ACHN (cell line): ENCODE measurements at regions not wholly inside any gene's neighbourhood (a gene's known extent, or its start where the extent isn't known, plus 50 kb on each side); places are given as distances from the start of the nearest gene placed in this dataset.

Source experiments
- DNase-seq: peaks from one replicate; pipeline ENCODE4 v3.0.0-alpha.2; 2015
- in situ Hi-C: cut with HindIII; loops from 2 replicates; pipeline ENCODE4 v1.10.0; 2017; ENCODE audit warnings: low sequenced_read_pairs, low pct_ligation_motif_present, low pct_unique_long_range_greater_than_20kb

DNA sequence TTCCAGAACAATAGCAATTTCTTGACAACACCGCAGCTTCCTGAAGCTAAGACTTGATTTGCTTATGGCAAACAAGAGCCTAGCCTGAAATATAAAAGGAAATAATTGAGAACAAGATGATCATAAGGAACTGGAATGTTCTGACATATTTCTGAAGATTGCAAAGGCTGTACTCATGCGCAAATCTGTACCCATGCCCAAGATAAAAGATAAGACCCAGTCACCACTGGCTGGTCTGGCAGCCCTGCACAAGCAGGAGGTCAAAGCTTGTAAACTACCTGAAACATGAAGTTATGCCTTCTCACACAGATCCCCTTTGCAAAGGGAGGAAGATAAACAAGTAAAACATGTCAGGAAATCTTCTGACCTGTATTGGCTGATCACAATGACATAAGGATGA lies 160.8 kb upstream of the GYPC start:
- in situ Hi-C loops = no loop called here
- DNase-seq = no peak

DNA sequence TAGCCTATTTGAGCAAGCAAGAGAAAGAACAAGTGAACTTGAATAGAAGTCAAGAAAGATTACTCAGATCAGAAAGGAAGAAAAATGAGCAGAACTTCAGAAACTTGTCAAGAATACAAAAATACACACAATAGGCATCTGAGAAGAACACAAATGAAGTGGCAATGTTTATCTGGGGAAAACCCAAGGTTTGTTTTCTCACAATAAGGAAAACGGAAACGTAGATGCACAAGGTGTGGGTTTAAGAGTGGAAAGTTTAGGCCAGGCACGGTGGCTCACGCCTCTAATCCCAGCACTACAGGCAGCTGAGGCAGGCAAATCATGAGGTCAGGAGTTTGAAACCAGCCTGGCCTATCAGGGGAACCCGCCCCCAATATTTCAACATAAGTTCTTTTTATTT lies 159.5 kb upstream of the GYPC start:
- in situ Hi-C loops = no loop called here
- DNase-seq = no peak

DNA sequence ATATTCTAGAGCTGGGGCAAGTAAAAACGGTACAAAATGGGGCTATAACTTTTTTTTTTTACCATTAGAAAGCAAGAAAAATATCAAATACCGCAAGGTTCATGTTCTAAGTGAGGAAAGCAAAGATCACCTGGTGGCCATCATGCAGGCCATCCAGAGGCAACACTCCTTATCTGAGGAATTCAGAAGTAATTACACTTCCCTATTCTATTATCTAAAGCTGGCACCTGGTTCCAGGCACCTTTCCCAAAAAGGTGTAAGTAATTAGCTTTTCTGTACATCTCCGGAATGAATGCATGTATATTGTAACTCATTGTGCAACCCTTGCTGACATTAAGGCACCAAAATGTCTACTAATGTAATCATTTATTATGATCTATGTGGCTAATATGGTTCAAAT lies 152.5 kb upstream of the GYPC start:
- DNase-seq = no peak
- in situ Hi-C loops = no loop called here

- in situ Hi-C loops = no loop called here
- no peak for DNase-seq
These were observed 151.0 kb upstream of the GYPC start for GRCh38 chr2:126504949-126505348.

GRCh38 chr2:126506786-126507185 lies 149.2 kb upstream of the GYPC start:
- in situ Hi-C loops = no loop called here
- no peak for DNase-seq

DNA sequence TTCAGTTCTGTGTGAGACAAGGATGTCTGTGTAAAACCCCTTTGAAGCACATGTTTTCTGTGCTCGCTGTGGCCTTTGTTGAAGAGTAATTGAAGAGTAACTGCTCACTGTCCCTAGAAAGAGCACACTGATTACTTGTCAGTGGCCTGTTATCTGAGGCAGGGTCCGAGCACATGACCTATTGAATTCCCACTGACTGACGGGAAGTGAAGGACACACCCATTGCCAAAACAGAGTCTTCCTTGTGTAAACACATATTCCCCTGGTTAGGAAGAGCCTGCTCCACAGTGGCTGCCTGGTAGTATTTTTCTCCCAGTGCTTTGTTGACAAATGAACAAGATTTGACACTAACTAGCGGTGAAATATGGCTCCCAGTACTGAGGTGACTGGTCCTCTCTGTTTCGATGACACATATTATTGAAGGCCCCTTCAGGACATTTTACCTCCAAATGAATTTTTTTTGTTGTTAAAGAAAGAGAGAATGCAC lies 148.5 kb upstream of the GYPC start:
- in situ Hi-C loops = no loop called here

GRCh38 chr2:126510356-126510755 lies 145.6 kb upstream of the GYPC start:
- in situ Hi-C loops = no loop called here
- no peak for DNase-seq

More for the DNA sequence above, 148.5 kb upstream of the GYPC start:
- DNase-seq = no peak

DNA sequence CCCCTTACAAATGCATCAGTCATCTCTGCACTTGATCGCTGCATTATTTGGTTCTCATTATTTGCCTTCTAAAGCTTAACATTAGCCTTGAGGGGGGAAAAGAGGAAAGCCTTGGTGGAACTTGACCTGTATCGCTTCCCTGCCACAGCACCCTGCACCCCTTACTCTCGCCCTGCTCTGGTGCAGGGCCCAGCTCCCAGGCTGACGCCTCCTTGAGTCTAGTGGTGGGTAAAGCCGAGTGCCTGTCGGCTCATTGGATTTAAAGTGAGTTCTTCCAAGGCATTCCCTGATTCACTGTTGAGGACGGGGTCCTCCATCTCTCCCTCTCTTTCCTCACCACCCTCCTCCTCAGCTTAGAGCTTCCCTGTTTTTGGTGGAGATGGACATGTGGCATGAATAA lies 145.0 kb upstream of the GYPC start:
- in situ Hi-C loops = no loop called here
- DNase-seq = no peak

DNA sequence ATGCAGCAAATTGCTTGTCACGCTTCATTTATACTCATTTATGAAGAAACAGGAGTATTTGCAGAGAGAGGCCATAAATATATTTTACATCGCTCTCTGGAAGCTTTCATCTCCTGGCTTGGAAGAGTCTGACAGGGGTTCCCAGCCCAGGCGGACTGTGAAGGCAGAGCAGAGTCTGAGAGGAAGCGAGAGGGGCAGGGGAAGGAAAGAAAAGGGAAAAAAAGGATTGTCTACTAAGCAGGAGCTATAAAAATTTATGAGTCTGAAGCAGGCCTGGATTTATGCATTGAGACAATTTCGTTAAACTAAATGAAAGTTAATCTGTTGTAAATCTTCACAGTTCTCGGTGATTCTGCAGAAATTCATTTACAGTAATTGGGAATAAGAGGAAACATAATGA lies 143.9 kb upstream of the GYPC start:
- in situ Hi-C loops = no loop called here
- no peak for DNase-seq

DNA sequence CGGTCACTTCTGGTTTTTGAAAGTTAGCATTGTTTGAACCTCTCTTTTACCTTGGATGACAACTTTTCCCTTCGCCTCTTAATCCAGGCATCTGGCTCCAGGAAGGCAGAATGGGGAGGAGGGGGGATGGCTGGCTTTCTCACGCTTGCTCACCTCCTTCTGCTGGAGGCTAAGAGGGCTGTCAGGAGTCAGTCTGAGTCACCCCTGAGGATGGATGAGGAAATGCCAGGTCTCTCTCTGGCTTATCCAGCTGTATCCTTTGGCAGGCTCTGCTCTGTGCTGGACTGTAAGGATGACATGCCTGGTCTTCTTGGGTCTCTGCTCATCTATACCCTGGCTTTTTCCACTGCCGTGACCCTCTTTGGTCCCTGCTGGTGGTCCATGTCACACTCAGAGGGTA lies 142.9 kb upstream of the GYPC start:
- peak; percentile 24 for DNase-seq
- in situ Hi-C loops = no loop called here

- in situ Hi-C loops = no loop called here
- no peak for DNase-seq
These were observed 140.5 kb upstream of the GYPC start for GRCh38 chr2:126515471-126515870.

- in situ Hi-C loops = no loop called here
- DNase-seq = no peak
These were observed 137.8 kb upstream of the GYPC start for GRCh38 chr2:126518196-126518595.

DNA sequence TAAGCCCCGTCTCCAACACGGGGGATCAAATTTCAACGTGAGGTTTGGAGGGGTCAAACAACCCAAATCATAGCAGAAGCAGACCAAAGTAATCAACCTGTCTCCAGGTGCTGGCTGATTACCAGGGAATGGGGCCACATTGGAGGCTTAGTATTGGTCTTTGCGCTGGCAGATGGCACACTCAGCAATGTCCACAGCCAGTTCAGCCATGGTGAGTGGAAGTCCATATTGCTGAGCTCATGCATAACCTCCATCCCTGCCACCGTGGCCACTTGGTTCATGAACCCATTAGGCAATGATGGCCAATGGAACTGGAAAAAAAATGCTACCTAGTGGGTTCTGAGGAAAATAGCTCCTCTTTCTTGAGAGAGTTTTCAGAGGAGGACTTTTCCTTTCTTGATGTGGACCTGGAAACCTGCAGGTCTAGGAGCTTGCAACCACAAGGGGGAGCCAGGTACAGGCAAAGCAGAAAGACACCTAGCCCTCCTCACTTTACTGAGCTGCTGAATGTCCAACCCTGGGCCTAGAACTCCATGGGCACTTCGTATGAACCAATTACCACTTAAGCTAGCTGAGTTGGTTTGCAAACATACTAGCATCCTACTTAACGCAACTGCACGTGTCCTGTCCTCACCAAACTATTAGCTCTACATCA lies 128.0 kb upstream of the GYPC start:
- DNase-seq = peak; percentile 57
- in situ Hi-C loops = no loop called here

DNA sequence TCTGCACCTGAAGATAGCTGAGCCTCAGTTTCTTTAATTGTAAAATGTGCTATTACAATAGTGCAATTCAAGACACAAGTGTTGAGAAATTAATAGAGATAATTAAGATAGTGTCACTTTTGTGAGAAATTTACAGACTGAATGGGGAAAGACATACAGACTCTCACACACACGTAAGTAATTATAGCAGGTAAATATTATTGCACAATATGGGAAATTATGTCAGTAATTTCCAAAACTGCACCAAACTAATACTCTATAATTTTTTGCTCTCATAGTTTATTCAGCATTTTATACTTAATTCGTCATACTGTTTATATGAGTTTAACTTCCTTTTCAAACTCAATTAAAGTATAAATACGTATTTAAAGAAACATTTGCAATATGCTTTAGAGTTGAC lies 124.9 kb upstream of the GYPC start:
- DNase-seq = no peak

GRCh38 chr2:126534478-126534877 lies 121.5 kb upstream of the GYPC start:
- in situ Hi-C loops = no loop called here
- DNase-seq = no peak

More for the DNA sequence above, 124.9 kb upstream of the GYPC start:
- in situ Hi-C loops = no loop called here

DNA sequence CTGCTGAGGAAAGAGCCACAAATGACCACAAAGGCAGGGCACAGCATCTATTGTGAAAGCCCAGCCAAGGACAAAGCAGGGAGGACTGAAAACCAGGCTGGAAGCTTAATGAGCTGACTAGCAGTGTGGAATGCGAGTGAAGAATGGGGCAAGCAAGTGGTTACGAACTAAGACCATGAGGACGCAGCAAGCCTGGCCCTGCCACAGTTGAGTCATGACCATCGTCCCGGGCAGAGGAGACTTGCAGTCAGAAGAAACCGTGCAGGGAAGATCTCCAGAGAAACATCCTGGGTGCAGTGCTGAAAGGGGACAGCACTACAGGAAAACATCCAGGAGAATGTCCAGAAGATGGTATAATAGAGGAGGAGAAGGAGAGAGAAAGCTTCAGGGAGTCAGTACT lies 120.5 kb upstream of the GYPC start:
- in situ Hi-C loops = no loop called here
- DNase-seq = no peak

- no peak for DNase-seq
- in situ Hi-C loops = no loop called here
These were observed 119.3 kb upstream of the GYPC start for GRCh38 chr2:126536605-126537200.

- DNase-seq = no peak
- in situ Hi-C loops = no loop called here
These were observed 116.9 kb upstream of the GYPC start for GRCh38 chr2:126539101-126539500.

GRCh38 chr2:126542247-126542646 lies 113.7 kb upstream of the GYPC start:
- DNase-seq = no peak
- in situ Hi-C loops = no loop called here

DNA sequence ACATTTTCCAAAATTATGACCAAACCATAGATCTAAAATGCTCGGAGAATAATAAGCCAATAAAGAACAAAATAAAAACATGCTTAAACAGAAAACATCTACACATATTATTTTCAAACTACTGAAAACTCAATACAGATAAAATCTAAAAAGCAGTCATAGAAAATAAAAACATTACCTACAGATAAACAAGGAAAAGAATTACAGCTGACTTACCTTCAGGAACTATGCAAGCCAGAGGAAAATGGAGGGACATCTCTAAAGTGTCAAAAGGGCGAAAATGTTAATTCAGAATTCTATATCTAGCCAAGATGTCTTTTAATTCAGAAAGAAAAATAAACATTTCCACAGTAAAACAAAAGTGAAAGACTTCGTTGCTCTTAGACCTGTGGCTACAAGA lies 112.9 kb upstream of the GYPC start:
- DNase-seq = peak; percentile 13
- in situ Hi-C loops = no loop called here
